HEK293 (cell line): ENCODE measurements at regions not wholly inside any gene's neighbourhood (a gene's known extent, or its start where the extent isn't known, plus 50 kb on each side); places are given as distances from the start of the nearest gene placed in this dataset.

Experiments
- CTCF ChIA-PET: fragments of 350-600 bp; formaldehyde crosslinking; extraction: SDS; loops from one replicate; lab custom pipeline; 2021; ENCODE audit warnings: antibody characterized with exemption; lab: Yijun Ruan, JAX
- POLR2A ChIA-PET: fragments of 300-600 bp; formaldehyde crosslinking; extraction: SDS; loops from one replicate; lab custom pipeline; 2020; ENCODE audit warnings: antibody characterized with exemption, inconsistent platforms; lab: Yijun Ruan, JAX
- H3K27ac ChIP-seq: fragments of 200-500 bp; sonication (Bioruptor generic); 2 replicates; pipeline ENCODE4 v1.5.1; 2014; ENCODE audit warnings: low read depth, low read length, control low read depth, inconsistent platforms; ENCODE audit errors: extremely low read depth
- H3K36me3 ChIP-seq, 2 experiments: fragments of 200-500 bp in 1 of 2; sonication (Bioruptor generic) in 1 of 2; 1 replicate in 1 of 2; 2 replicates in 1 of 2; pipeline ENCODE4 v1.5.1; 2014 to 2017; ENCODE audit warnings: inconsistent platforms in 2 of 2, low read length in 2 of 2; ENCODE audit not compliant: control insufficient read depth in 2 of 2, insufficient read depth in 1 of 2
- H3K4me1 ChIP-seq: fragments of 200-500 bp; sonication (Bioruptor generic); 2 replicates; pipeline ENCODE4 v1.5.1; 2014; ENCODE audit warnings: mild to moderate bottlenecking, low read length, inconsistent platforms; ENCODE audit not compliant: control insufficient read depth, insufficient read depth
- H3K4me3 ChIP-seq: 2 replicates; pipeline ENCODE4 v1.5.1; 2011; ENCODE audit warnings: low read depth, mild to moderate bottlenecking, control low read depth, low read length, moderate library complexity
- H3K9me3 ChIP-seq: fragments of 200-500 bp; sonication (Bioruptor generic); 2 replicates; pipeline ENCODE4 v1.5.1; 2014; ENCODE audit warnings: low read depth, low read length, inconsistent platforms; ENCODE audit not compliant: control insufficient read depth, insufficient read depth
- ATF2 ChIP-seq: fragments of 450-650 bp; formaldehyde crosslinking; IDR thresholded peaks from 2 replicates; pipeline ENCODE4 v1.5.1; 2016; ENCODE audit warnings: missing biosample characterization, missing genetic modification characterization, low read depth
- HOXD13 ChIP-seq: sonication (generic); formaldehyde crosslinking; IDR thresholded peaks from 2 replicates; pipeline ENCODE4 v1.8.0; 2022; ENCODE audit warnings: missing genetic modification reagents, borderline replicate concordance
- INSM2 ChIP-seq: fragments of 450-650 bp; formaldehyde crosslinking; IDR thresholded peaks from 2 replicates; pipeline ENCODE4 v1.5.1; 2016; ENCODE audit warnings: missing biosample characterization, missing genetic modification characterization
- KLF10 ChIP-seq: fragments of 450-650 bp; IDR thresholded peaks from 2 replicates; pipeline ENCODE4 v1.5.1; 2018; ENCODE audit warnings: missing biosample characterization, mild to moderate bottlenecking, missing genetic modification characterization
- KLF16 ChIP-seq: fragments of 450-650 bp; formaldehyde crosslinking; IDR thresholded peaks from 2 replicates; pipeline ENCODE4 v1.5.1; 2017; ENCODE audit warnings: missing biosample characterization, missing genetic modification characterization
- MZF1 ChIP-seq: fragments of 450-650 bp; formaldehyde crosslinking; IDR thresholded peaks from 2 replicates; pipeline ENCODE4 v1.5.1; 2017; ENCODE audit warnings: missing biosample characterization, missing genetic modification characterization, borderline replicate concordance
- OVOL3 ChIP-seq: fragments of 450-650 bp; formaldehyde crosslinking; IDR thresholded peaks from 2 replicates; pipeline ENCODE4 v1.5.1; 2016; ENCODE audit warnings: missing biosample characterization, missing genetic modification characterization
- YY2 ChIP-seq: fragments of 450-650 bp; formaldehyde crosslinking; IDR thresholded peaks from 2 replicates; pipeline ENCODE4 v1.5.1; 2016; ENCODE audit warnings: missing biosample characterization, missing genetic modification characterization
- ZBTB26 ChIP-seq: fragments of 450-650 bp; formaldehyde crosslinking; optimal IDR thresholded peaks from 2 replicates; pipeline ENCODE3; 2016; ENCODE audit warnings: missing biosample characterization, mild to moderate bottlenecking, missing genetic modification characterization
- ZBTB49 ChIP-seq: fragments of 450-650 bp; formaldehyde crosslinking; IDR thresholded peaks from 2 replicates; pipeline ENCODE4 v1.5.1; 2016; ENCODE audit warnings: missing biosample characterization, missing genetic modification characterization, low read depth
- ZFP3 ChIP-seq: fragments of 450-650 bp; formaldehyde crosslinking; IDR thresholded peaks from 2 replicates; pipeline ENCODE4 v1.5.1; 2016; ENCODE audit warnings: low read depth, missing biosample characterization, missing genetic modification characterization
- ZFP37 ChIP-seq: fragments of 450-650 bp; formaldehyde crosslinking; IDR thresholded peaks from 2 replicates; pipeline ENCODE4 v1.5.1; 2016; ENCODE audit warnings: missing biosample characterization, missing genetic modification characterization
- ZFP41 ChIP-seq: fragments of 450-650 bp; formaldehyde crosslinking; IDR thresholded peaks from 2 replicates; pipeline ENCODE4 v1.5.1; 2016; ENCODE audit warnings: missing biosample characterization, missing genetic modification characterization, borderline replicate concordance
- ZNF155 ChIP-seq: fragments of 450-650 bp; formaldehyde crosslinking; IDR thresholded peaks from 2 replicates; pipeline ENCODE4 v1.5.1; 2016; ENCODE audit warnings: missing biosample characterization, missing genetic modification characterization
- ZNF169 ChIP-seq: fragments of 450-650 bp; formaldehyde crosslinking; IDR thresholded peaks from 2 replicates; pipeline ENCODE4 v1.5.1; 2016; ENCODE audit warnings: missing biosample characterization, missing genetic modification characterization
- ZNF221 ChIP-seq: fragments of 450-650 bp; formaldehyde crosslinking; IDR thresholded peaks from 2 replicates; pipeline ENCODE4 v1.5.1; 2017; ENCODE audit warnings: missing biosample characterization, missing genetic modification characterization, borderline replicate concordance
- ZNF24 ChIP-seq: fragments of 450-650 bp; formaldehyde crosslinking; IDR thresholded peaks from 2 replicates; pipeline ENCODE4 v1.5.1; 2016; ENCODE audit warnings: missing biosample characterization, missing genetic modification characterization
- ZNF248 ChIP-seq: fragments of 450-650 bp; formaldehyde crosslinking; IDR thresholded peaks from 2 replicates; pipeline ENCODE4 v1.5.1; 2017; ENCODE audit warnings: missing biosample characterization, missing genetic modification characterization
- ZNF416 ChIP-seq: fragments of 450-650 bp; formaldehyde crosslinking; IDR thresholded peaks from 2 replicates; pipeline ENCODE4 v1.5.1; 2016; ENCODE audit warnings: missing biosample characterization, missing genetic modification characterization
- ZNF433 ChIP-seq: fragments of 450-650 bp; formaldehyde crosslinking; IDR thresholded peaks from 2 replicates; pipeline ENCODE4 v1.5.1; 2016; ENCODE audit warnings: missing biosample characterization, missing genetic modification characterization, low read depth
- ZNF530 ChIP-seq: fragments of 450-650 bp; formaldehyde crosslinking; IDR thresholded peaks from 2 replicates; pipeline ENCODE4 v1.5.1; 2016; ENCODE audit warnings: low read depth, missing biosample characterization, missing genetic modification characterization
- ZNF548 ChIP-seq: fragments of 450-650 bp; formaldehyde crosslinking; IDR thresholded peaks from 2 replicates; pipeline ENCODE4 v1.5.1; 2016; ENCODE audit warnings: missing biosample characterization, missing genetic modification characterization
- ZNF600 ChIP-seq: fragments of 450-650 bp; formaldehyde crosslinking; IDR thresholded peaks from 2 replicates; pipeline ENCODE4 v1.5.1; 2016; ENCODE audit warnings: missing biosample characterization, missing genetic modification characterization
- ZNF658 ChIP-seq: fragments of 450-650 bp; formaldehyde crosslinking; IDR thresholded peaks from 2 replicates; pipeline ENCODE4; 2016; ENCODE audit warnings: missing biosample characterization, missing genetic modification characterization
- ZNF670 ChIP-seq: fragments of 450-650 bp; formaldehyde crosslinking; IDR thresholded peaks from 2 replicates; pipeline ENCODE4 v1.5.1; 2016; ENCODE audit warnings: missing biosample characterization, missing genetic modification characterization, low read depth
- ZNF677 ChIP-seq: fragments of 450-650 bp; IDR thresholded peaks from 2 replicates; pipeline ENCODE4 v1.5.0; 2018; ENCODE audit warnings: missing biosample characterization, mild to moderate bottlenecking, missing genetic modification characterization, moderate library complexity
- ZNF704 ChIP-seq: fragments of 450-650 bp; formaldehyde crosslinking; IDR thresholded peaks from 2 replicates; pipeline ENCODE4 v1.5.1; 2016; ENCODE audit warnings: missing biosample characterization, missing genetic modification characterization
- ZNF776 ChIP-seq: fragments of 450-650 bp; formaldehyde crosslinking; IDR thresholded peaks from 2 replicates; pipeline ENCODE4 v1.5.0; 2017; ENCODE audit warnings: missing biosample characterization, missing genetic modification characterization, borderline replicate concordance
- ZNF777 ChIP-seq: fragments of 450-650 bp; formaldehyde crosslinking; IDR thresholded peaks from 2 replicates; pipeline ENCODE4 v1.5.1; 2017; ENCODE audit warnings: missing biosample characterization, missing genetic modification characterization, borderline replicate concordance

- no peak for TF ChIP-seq MZF1 (tag by site-specific recombination)
- no peak for TF ChIP-seq ZNF155 (tag by site-specific recombination)
- TF ChIP-seq ZNF221 (tag by site-specific recombination) = no peak
- TF ChIP-seq YY2 (tag by site-specific recombination) = no peak
- TF ChIP-seq INSM2 (tag by site-specific recombination) = no peak
Observed at GRCh38 chr6:164871783-164872182, 437.6 kb downstream of the C6orf118 start (continued).

GRCh38 chr6:164870164-164870563 is 439.2 kb downstream of the C6orf118 start:
- Histone ChIP-seq H3K27ac (no peak overlapping the region), H3K4me3 (no peak overlapping the region), H3K9me3 (no peaks in the 10 kb centered on the region), H3K4me1 (no peaks in the 10 kb centered on the region), H3K36me3 (no peaks in the 10 kb centered on the region)
- ChIA-PET CTCF (no interaction called here), POLR2A (no interaction called here)
- TF ChIP-seq KLF16 (tag by site-specific recombination) (no peak), ZFP3 (tag by site-specific recombination) (no peak), ZNF670 (tag by site-specific recombination) (no peak), ZNF776 (tag by site-specific recombination) (no peak), ZNF248 (no peak), ZNF777 (no peak), ZNF548 (tag by site-specific recombination) (no peak), ZBTB26 (tag by site-specific recombination) (no peak), ZNF704 (tag by site-specific recombination) (no peak), ZNF658 (tag by site-specific recombination) (no peak), OVOL3 (no peak), ZBTB49 (tag by site-specific recombination) (no peak)

GRCh38 chr6:164861967-164862366 is 447.4 kb downstream of the C6orf118 start:
- no peaks in the 10 kb centered on the region for H3K9me3 ChIP-seq
- POLR2A ChIA-PET = no interaction called here
- no peak overlapping the region for H3K27ac ChIP-seq
- H3K4me3 ChIP-seq = no peak overlapping the region
- H3K36me3 ChIP-seq = no peaks in the 10 kb centered on the region
- no peaks in the 10 kb centered on the region for H3K4me1 ChIP-seq
- CTCF ChIA-PET = no interaction called here
- no peak for TF ChIP-seq ZFP37 (tag by site-specific recombination)
- no peak for TF ChIP-seq HOXD13 (CRISPR knock-in tag)
- TF ChIP-seq ZNF530 (tag by site-specific recombination) = no peak
- no peak for TF ChIP-seq ZFP41 (tag by site-specific recombination)
- no peak for TF ChIP-seq ZNF433 (tag by site-specific recombination)
- no peak for TF ChIP-seq ZNF600 (tag by site-specific recombination)
- no peak for TF ChIP-seq ZNF24 (tag by site-specific recombination)
- no peak for TF ChIP-seq KLF10 (tag by site-specific recombination)
- no peak for TF ChIP-seq ZNF416 (tag by site-specific recombination)
- no peak for TF ChIP-seq ZNF169 (tag by site-specific recombination)
- no peak for TF ChIP-seq ATF2
- no peak for TF ChIP-seq ZNF677 (tag by site-specific recombination)
